ENCODE measurements at regions not wholly inside any gene's neighbourhood (a gene's known extent, or its start where the extent isn't known, plus 50 kb on each side); places are given as distances from the start of the nearest gene placed in this dataset.

- Histone ChIP-seq H3K4me1 (no peaks in the 10 kb centered on the region), H3K9me3 (peaks cover 0 to 36% (median 8%) of the 10 kb centered on the region in 8 donors)
Measured at GRCh38 chrX:1717373-1717772, 102.5 kb downstream of the ASMT start.

GRCh38 chrX:1719270-1719669 lies 104.4 kb downstream of the ASMT start:
- intact Hi-C loops (cut with DNase I; ENCODE audit: low total_unique reads) = no loop called here
- H3K9me3 ChIP-seq = peaks cover 0 to 26% (median 8%) of the 10 kb centered on the region in 8 donors
- no peaks in the 10 kb centered on the region for H3K4me1 ChIP-seq
- H3K36me3 ChIP-seq = no peaks in the 10 kb centered on the region
- TF ChIP-seq POLR2A (IDR thresholded peaks at IDR 0.05) (no peak), CTCF (IDR thresholded peaks at IDR 0.05 in 8 of 11, conservative IDR thresholded peaks at IDR 0.05 in 3 of 11) (no peak), POLR2AphosphoS5 (IDR thresholded peaks at IDR 0.05) (no peak)
- no peaks in the 10 kb centered on the region for H3K27me3 ChIP-seq (replicated peaks in 1 of 7)
- no peak overlapping the region for H3K27ac ChIP-seq
- no peak overlapping the region for H3K4me3 ChIP-seq
- no peak for DNase-seq
- WGBS, 5 donors = 53 to 96% (median 71%) methylated on average over 2 of the region's 2 CpGs

More at GRCh38 chrX:1717373-1717772, 102.5 kb downstream of the ASMT start:
- no peak for TF ChIP-seq POLR2AphosphoS5 (IDR thresholded peaks at IDR 0.05)
- no peak for TF ChIP-seq POLR2A (IDR thresholded peaks at IDR 0.05)
- no peak for TF ChIP-seq CTCF (IDR thresholded peaks at IDR 0.05 in 8 of 11, conservative IDR thresholded peaks at IDR 0.05 in 3 of 11)
- intact Hi-C loops (cut with DNase I; ENCODE audit: low total_unique reads) = no loop called here
- Histone ChIP-seq H3K27ac (no peak overlapping the region), H3K27me3 (replicated peaks in 1 of 7) (no peaks in the 10 kb centered on the region), H3K36me3 (no peaks in the 10 kb centered on the region), H3K4me3 (no peak overlapping the region)
- WGBS, 5 donors = 54 to 64% (median 62%) methylated on average over 8 of the region's 8 CpGs
- DNase-seq = no peak

- Histone ChIP-seq H3K27ac (no peak overlapping the region), H3K4me1 (no peaks in the 10 kb centered on the region), H3K27me3 (replicated peaks in 1 of 7) (no peaks in the 10 kb centered on the region), H3K9me3 (peaks cover 0 to 20% (median 7%) of the 10 kb centered on the region in 8 donors), H3K4me3 (no peak overlapping the region), H3K36me3 (no peaks in the 10 kb centered on the region)
- 57 to 85% (median 67%) methylated on average over 3 of the region's 3 CpGs for WGBS, 5 donors
- TF ChIP-seq POLR2AphosphoS5 (IDR thresholded peaks at IDR 0.05) = no peak
- TF ChIP-seq POLR2A (IDR thresholded peaks at IDR 0.05) = no peak
- no peak for TF ChIP-seq CTCF (IDR thresholded peaks at IDR 0.05 in 8 of 11, conservative IDR thresholded peaks at IDR 0.05 in 3 of 11)
- intact Hi-C loops (cut with DNase I; ENCODE audit: low total_unique reads) = no loop called here
- DNase-seq = no peak
Measured at GRCh38 chrX:1720836-1721235, 106.0 kb downstream of the ASMT start.

GRCh38 chrX:1725472-1725871 lies 110.6 kb downstream of the ASMT start:
- Histone ChIP-seq H3K27me3 (replicated peaks in 1 of 7) (no peaks in the 10 kb centered on the region), H3K4me3 (no peak overlapping the region), H3K9me3 (peaks cover 0 to 23% (median 8%) of the 10 kb centered on the region in 8 donors), H3K36me3 (peaks cover 0 to 4% (median 0%) of the 10 kb centered on the region in 6 donors), H3K4me1 (no peaks in the 10 kb centered on the region), H3K27ac (no peak overlapping the region)
- no peak for TF ChIP-seq POLR2AphosphoS5 (IDR thresholded peaks at IDR 0.05)
- no peak for TF ChIP-seq POLR2A (IDR thresholded peaks at IDR 0.05)
- no peak for TF ChIP-seq CTCF (IDR thresholded peaks at IDR 0.05 in 8 of 11, conservative IDR thresholded peaks at IDR 0.05 in 3 of 11)
- intact Hi-C loops (cut with DNase I; ENCODE audit: low total_unique reads) = no loop called here
- no peak for DNase-seq
- 73 to 90% (median 78%) methylated on average over 7 to 8 of the region's 8 CpGs for WGBS, 5 donors

Data from spleen (tissue), 11 donors.